DOHH2 (cell line): ENCODE measurements at regions not wholly inside any gene's neighbourhood (a gene's known extent, or its start where the extent isn't known, plus 50 kb on each side); places are given as distances from the start of the nearest gene placed in this dataset.

Experiments
- H3F3A ChIP-seq: fragments of 200-600 bp; sonication (generic), shearing (Covaris generic); 2 replicates; pipeline ENCODE4 v1.6.0; 2016; ENCODE audit warnings: antibody characterized with exemption, mild to moderate bottlenecking; ENCODE audit not compliant: control insufficient read depth, insufficient read depth
- H3K27ac ChIP-seq: fragments of 200-600 bp; sonication (generic); 2 replicates; pipeline ENCODE4 v1.5.1; 2014; ENCODE audit warnings: low read depth, mild to moderate bottlenecking, low read length, moderate library complexity
- H3K27me3 ChIP-seq: fragments of 200-600 bp; sonication (generic); 2 replicates; pipeline ENCODE4 v1.6.1; 2014; ENCODE audit warnings: mild to moderate bottlenecking, low read length, mixed read lengths; ENCODE audit not compliant: control insufficient read depth
- H3K36me3 ChIP-seq: fragments of 200-600 bp; sonication (generic); 2 replicates; pipeline ENCODE4 v1.6.1; 2014; ENCODE audit warnings: mild to moderate bottlenecking, low read length, moderate library complexity, mixed read lengths; ENCODE audit not compliant: control insufficient read depth
- H3K4me1 ChIP-seq: fragments of 200-600 bp; sonication (generic); 2 replicates; pipeline ENCODE4 v1.6.1; 2014; ENCODE audit warnings: mild to moderate bottlenecking, low read length, mixed read lengths; ENCODE audit not compliant: control insufficient read depth
- H3K4me2 ChIP-seq: fragments of 200-600 bp; sonication (generic); 2 replicates; pipeline ENCODE4 v1.6.0; 2014; ENCODE audit warnings: mild to moderate bottlenecking, low read length, moderate library complexity
- H3K4me3 ChIP-seq: fragments of 200-600 bp; sonication (generic); 2 replicates; pipeline ENCODE4 v1.5.1; 2014; ENCODE audit warnings: mild to moderate bottlenecking, low read length, mixed read lengths
- H3K79me2 ChIP-seq: fragments of 200-600 bp; sonication (generic); 2 replicates; pipeline ENCODE4 v1.6.1; 2014; ENCODE audit warnings: mild to moderate bottlenecking, low read length, mixed read lengths; ENCODE audit not compliant: control insufficient read depth
- H3K9me2 ChIP-seq: fragments of 200-600 bp; sonication (generic); replicated peaks from 2 replicates; pipeline ENCODE4 v1.6.1; 2014; ENCODE audit warnings: mild to moderate bottlenecking, low read length, mixed read lengths; ENCODE audit not compliant: control insufficient read depth
- H3K9me3 ChIP-seq: fragments of 200-600 bp; sonication (generic); 2 replicates; pipeline ENCODE4 v1.6.1; 2014; ENCODE audit warnings: antibody characterized with exemption, low read length, mixed read lengths; ENCODE audit not compliant: control insufficient read depth, insufficient read depth
- H4K20me1 ChIP-seq: fragments of 200-600 bp; sonication (generic); 2 replicates; pipeline ENCODE4 v1.6.0; 2014; ENCODE audit warnings: low read depth, mild to moderate bottlenecking, antibody characterized with exemption, low read length, moderate library complexity; ENCODE audit not compliant: control insufficient read depth, insufficient read depth
- CTCF ChIP-seq: fragments of 200-600 bp; sonication (generic); IDR thresholded peaks from one replicate; pipeline ENCODE4 v1.5.1; 2014; ENCODE audit warnings: antibody characterized with exemption, mild to moderate bottlenecking, low read depth, low read length; ENCODE audit not compliant: poor library complexity, severe bottlenecking
- EZH2phosphoT487 ChIP-seq: fragments of 200-600 bp; sonication (generic); IDR thresholded peaks from 2 replicates; pipeline ENCODE4 v1.6.1; 2017; ENCODE audit warnings: borderline replicate concordance, mild to moderate bottlenecking, antibody characterized with exemption, low read length, moderate library complexity, mixed read lengths

GRCh38 chr21:19807201-19807600 lies 1191.0 kb upstream of the NCAM2 start:
- H3K4me3 ChIP-seq = no peak overlapping the region
- H3F3A ChIP-seq = no peaks in the 10 kb centered on the region
- no peak overlapping the region for H3K4me2 ChIP-seq
- H3K9me2 ChIP-seq = no peaks in the 10 kb centered on the region
- H3K27me3 ChIP-seq = no peaks in the 10 kb centered on the region
- H3K9me3 ChIP-seq = no peaks in the 10 kb centered on the region; the same call in 1 of the 2 replicates
- H3K4me1 ChIP-seq = no peaks in the 10 kb centered on the region
- H3K27ac ChIP-seq = no peak overlapping the region
- H4K20me1 ChIP-seq = no peaks in the 10 kb centered on the region
- no peaks in the 10 kb centered on the region for H3K36me3 ChIP-seq
- no peak for TF ChIP-seq CTCF
- no peak for TF ChIP-seq EZH2phosphoT487
- H3K79me2 ChIP-seq = no peaks in the 10 kb centered on the region

- H3K9me3 ChIP-seq = no peaks in the 10 kb centered on the region; the same call in 1 of the 2 replicates
Observed at GRCh38 chr21:19810779-19811178, 1187.4 kb upstream of the NCAM2 start.

GRCh38 chr21:19830446-19830845 lies 1167.8 kb upstream of the NCAM2 start:
- H3F3A ChIP-seq = no peaks in the 10 kb centered on the region
- no peak overlapping the region for H3K4me3 ChIP-seq
- no peak for TF ChIP-seq EZH2phosphoT487
- no peaks in the 10 kb centered on the region for H4K20me1 ChIP-seq
- H3K9me2 ChIP-seq = no peaks in the 10 kb centered on the region
- no peaks in the 10 kb centered on the region for H3K9me3 ChIP-seq
- H3K36me3 ChIP-seq = no peaks in the 10 kb centered on the region
- H3K4me1 ChIP-seq = no peaks in the 10 kb centered on the region
- H3K27ac ChIP-seq = no peak overlapping the region
- no peak overlapping the region for H3K4me2 ChIP-seq
- H3K79me2 ChIP-seq = no peaks in the 10 kb centered on the region
- H3K27me3 ChIP-seq = no peaks in the 10 kb centered on the region

More at GRCh38 chr21:19810779-19811178, 1187.4 kb upstream of the NCAM2 start:
- Histone ChIP-seq H3K27me3 (no peaks in the 10 kb centered on the region), H3K4me3 (no peak overlapping the region), H3F3A (no peaks in the 10 kb centered on the region), H3K36me3 (no peaks in the 10 kb centered on the region), H3K4me2 (no peak overlapping the region), H3K27ac (no peak overlapping the region), H4K20me1 (no peaks in the 10 kb centered on the region), H3K4me1 (no peaks in the 10 kb centered on the region), H3K9me2 (no peaks in the 10 kb centered on the region), H3K79me2 (no peaks in the 10 kb centered on the region)
- TF ChIP-seq EZH2phosphoT487 (no peak), CTCF (no peak)

GRCh38 chr21:19832551-19832950 lies 1165.7 kb upstream of the NCAM2 start:
- H3K9me2 ChIP-seq = no peaks in the 10 kb centered on the region
- H3K36me3 ChIP-seq = no peaks in the 10 kb centered on the region
- no peak overlapping the region for H3K27ac ChIP-seq
- no peaks in the 10 kb centered on the region for H3K4me1 ChIP-seq
- H4K20me1 ChIP-seq = no peaks in the 10 kb centered on the region
- no peak overlapping the region for H3K4me2 ChIP-seq
- TF ChIP-seq EZH2phosphoT487 (no peak), CTCF (no peak)
- no peaks in the 10 kb centered on the region for H3F3A ChIP-seq
- no peak overlapping the region for H3K4me3 ChIP-seq
- no peaks in the 10 kb centered on the region for H3K9me3 ChIP-seq
- H3K27me3 ChIP-seq = no peaks in the 10 kb centered on the region
- no peaks in the 10 kb centered on the region for H3K79me2 ChIP-seq
